ENCODE measurements at regions not wholly inside any gene's neighbourhood (a gene's known extent, or its start where the extent isn't known, plus 50 kb on each side); places are given as distances from the start of the nearest gene placed in this dataset.
A peak's percentile ranks its signal among the peaks of the same experiment; 100 is the strongest.

DNA sequence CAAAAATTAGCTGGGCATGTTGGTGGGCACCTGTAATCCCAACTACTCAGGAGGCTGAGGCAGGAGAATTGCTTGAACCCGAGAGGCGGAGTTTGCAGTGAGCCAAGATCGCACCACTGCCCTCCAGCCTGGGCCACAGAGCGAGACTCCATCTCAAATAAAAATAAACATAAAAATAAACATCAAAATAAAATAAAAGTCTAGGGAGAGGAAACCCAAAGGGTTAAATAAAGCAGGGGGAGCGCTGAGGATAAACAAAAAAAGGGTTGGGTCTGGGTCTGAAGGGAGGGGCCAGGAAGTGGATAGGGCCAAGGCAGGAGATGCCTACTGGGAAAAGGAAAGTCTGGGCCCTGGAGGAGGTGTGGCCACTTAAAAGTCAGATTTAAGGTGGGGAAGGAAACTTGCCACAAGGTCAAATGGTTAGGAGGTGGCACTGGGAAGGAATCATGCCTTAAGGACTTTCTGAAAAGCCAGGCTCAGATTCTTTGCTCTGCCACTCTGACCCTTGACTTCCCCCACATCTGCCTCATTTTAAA lies 150.0 kb downstream of the ADSS2 start:
- no peak for ATAC-seq
- TF ChIP-seq, protein P1, sequence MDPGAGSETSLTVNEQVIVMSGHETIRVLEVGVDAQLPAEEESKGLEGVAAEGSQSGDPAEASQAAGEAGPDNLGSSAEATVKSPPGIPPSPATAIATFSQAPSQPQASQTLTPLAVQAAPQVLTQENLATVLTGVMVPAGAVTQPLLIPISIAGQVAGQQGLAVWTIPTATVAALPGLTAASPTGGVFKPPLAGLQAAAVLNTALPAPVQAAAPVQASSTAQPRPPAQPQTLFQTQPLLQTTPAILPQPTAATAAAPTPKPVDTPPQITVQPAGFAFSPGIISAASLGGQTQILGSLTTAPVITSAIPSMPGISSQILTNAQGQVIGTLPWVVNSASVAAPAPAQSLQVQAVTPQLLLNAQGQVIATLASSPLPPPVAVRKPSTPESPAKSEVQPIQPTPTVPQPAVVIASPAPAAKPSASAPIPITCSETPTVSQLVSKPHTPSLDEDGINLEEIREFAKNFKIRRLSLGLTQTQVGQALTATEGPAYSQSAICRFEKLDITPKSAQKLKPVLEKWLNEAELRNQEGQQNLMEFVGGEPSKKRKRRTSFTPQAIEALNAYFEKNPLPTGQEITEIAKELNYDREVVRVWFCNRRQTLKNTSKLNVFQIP (CRISPR knock-in tag; IDR thresholded peaks at IDR 0.05; ENCODE audit: borderline replicate concordance, low read depth): no peak
- TF ChIP-seq RARB (CRISPR knock-in tag; IDR thresholded peaks at IDR 0.05) (no peak), ZNF8 (CRISPR knock-in tag; IDR thresholded peaks at IDR 0.05) (no peak), GLIS3 (CRISPR knock-in tag; IDR thresholded peaks at IDR 0.05) (no peak), CSDC2 (CRISPR knock-in tag; IDR thresholded peaks at IDR 0.05) (no peak), TOX (CRISPR knock-in tag; IDR thresholded peaks at IDR 0.05; ENCODE audit: borderline replicate concordance) (no peak), ZC3H10 (CRISPR knock-in tag; IDR thresholded peaks at IDR 0.05) (no peak), ISL1 (CRISPR knock-in tag; IDR thresholded peaks at IDR 0.05) (no peak), ZNF565 (CRISPR knock-in tag; conservative IDR thresholded peaks at IDR 0.05; ENCODE audit: low read depth) (no peak), SNAI2 (CRISPR knock-in tag; IDR thresholded peaks at IDR 0.05) (no peak), OSR1 (CRISPR knock-in tag; IDR thresholded peaks at IDR 0.05) (no peak), ZNF70 (CRISPR knock-in tag; IDR thresholded peaks at IDR 0.05) (no peak), BACH2 (CRISPR knock-in tag; IDR thresholded peaks at IDR 0.05; ENCODE audit: borderline replicate concordance) (no peak), ESRRG (CRISPR knock-in tag; IDR thresholded peaks at IDR 0.05) (no peak)
- TF ChIP-seq, protein P2, sequence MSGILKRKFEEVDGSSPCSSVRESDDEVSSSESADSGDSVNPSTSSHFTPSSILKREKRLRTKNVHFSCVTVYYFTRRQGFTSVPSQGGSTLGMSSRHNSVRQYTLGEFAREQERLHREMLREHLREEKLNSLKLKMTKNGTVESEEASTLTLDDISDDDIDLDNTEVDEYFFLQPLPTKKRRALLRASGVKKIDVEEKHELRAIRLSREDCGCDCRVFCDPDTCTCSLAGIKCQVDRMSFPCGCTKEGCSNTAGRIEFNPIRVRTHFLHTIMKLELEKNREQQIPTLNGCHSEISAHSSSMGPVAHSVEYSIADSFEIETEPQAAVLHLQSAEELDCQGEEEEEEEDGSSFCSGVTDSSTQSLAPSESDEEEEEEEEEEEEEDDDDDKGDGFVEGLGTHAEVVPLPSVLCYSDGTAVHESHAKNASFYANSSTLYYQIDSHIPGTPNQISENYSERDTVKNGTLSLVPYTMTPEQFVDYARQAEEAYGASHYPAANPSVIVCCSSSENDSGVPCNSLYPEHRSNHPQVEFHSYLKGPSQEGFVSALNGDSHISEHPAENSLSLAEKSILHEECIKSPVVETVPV (CRISPR knock-in tag; IDR thresholded peaks at IDR 0.05): no peak
- TF ChIP-seq, protein P3, sequence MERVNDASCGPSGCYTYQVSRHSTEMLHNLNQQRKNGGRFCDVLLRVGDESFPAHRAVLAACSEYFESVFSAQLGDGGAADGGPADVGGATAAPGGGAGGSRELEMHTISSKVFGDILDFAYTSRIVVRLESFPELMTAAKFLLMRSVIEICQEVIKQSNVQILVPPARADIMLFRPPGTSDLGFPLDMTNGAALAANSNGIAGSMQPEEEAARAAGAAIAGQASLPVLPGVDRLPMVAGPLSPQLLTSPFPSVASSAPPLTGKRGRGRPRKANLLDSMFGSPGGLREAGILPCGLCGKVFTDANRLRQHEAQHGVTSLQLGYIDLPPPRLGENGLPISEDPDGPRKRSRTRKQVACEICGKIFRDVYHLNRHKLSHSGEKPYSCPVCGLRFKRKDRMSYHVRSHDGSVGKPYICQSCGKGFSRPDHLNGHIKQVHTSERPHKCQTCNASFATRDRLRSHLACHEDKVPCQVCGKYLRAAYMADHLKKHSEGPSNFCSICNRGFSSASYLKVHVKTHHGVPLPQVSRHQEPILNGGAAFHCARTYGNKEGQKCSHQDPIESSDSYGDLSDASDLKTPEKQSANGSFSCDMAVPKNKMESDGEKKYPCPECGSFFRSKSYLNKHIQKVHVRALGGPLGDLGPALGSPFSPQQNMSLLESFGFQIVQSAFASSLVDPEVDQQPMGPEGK (CRISPR knock-in tag; IDR thresholded peaks at IDR 0.05; ENCODE audit: borderline replicate concordance): no peak

DNA sequence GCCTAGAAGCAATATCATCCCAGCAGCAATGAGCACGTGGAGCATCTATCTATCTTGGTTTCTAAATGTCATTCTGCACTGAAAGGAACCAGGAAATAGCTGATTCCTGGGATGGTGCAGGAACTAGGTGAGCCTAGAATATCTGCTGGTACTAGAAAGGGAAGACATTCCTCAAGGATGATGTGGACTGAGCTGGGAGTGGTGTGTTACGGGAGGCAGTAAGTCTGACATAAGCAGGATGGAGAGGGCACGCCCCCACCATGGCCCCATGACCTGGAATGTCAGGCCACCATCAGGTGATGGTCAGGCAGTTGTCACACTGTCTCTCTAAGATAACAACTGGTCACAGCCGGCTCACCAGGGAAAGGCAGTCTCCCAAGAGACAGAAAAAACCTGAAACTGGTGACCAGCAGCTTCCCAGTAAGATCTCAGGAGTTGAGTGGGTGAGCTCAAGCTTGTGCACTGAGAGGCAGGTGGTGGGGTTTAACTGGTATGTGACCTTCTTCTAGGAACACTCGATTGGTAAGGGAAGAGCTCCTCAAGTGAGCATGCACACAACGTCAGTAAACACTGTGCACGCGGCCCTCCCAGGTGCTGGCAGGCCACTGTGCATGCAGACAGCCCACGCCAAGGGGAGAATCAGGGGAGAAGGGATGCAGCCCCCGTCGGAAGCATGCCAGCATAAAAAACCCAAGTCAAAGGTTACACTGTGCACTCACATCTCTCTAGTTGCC lies 148.7 kb downstream of the ADSS2 start:
- TF ChIP-seq TCF4 (CRISPR knock-in tag; IDR thresholded peaks at IDR 0.05; ENCODE audit: borderline replicate concordance) (no peak), ZFP30 (CRISPR knock-in tag; IDR thresholded peaks at IDR 0.05) (no peak), GLIS3 (CRISPR knock-in tag; IDR thresholded peaks at IDR 0.05) (no peak), RARB (CRISPR knock-in tag; IDR thresholded peaks at IDR 0.05) (no peak), ESRRG (CRISPR knock-in tag; IDR thresholded peaks at IDR 0.05) (no peak)
- TF ChIP-seq, protein P1 (CRISPR knock-in tag; IDR thresholded peaks at IDR 0.05; ENCODE audit: borderline replicate concordance, low read depth): no peak
- ATAC-seq: peak; percentile 68

DNA sequence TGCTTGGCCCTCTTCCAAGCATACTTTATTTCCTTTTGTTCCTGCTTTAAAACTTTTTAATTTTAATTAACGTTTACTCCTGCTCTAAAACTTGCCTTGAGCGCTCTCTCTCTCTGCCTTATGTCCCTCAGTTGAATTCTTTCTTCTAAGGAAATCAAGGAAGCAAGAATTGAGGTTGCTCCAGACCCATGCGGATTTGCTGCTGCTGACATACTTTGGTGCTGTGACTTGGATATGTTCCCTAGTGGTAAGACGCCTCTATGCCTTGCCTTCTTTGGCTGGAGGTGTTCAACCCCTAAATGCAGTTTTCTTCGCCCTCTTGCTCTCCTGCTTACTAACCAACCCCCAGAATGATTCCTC lies 148.1 kb downstream of the ADSS2 start:
- ATAC-seq: no peak
- TF ChIP-seq ZNF8 (CRISPR knock-in tag; IDR thresholded peaks at IDR 0.05): no peak
- TF ChIP-seq ESRRG (CRISPR knock-in tag; IDR thresholded peaks at IDR 0.05): no peak
- TF ChIP-seq ZNF70 (CRISPR knock-in tag; IDR thresholded peaks at IDR 0.05): no peak
- TF ChIP-seq ISL1 (CRISPR knock-in tag; IDR thresholded peaks at IDR 0.05): no peak
- TF ChIP-seq ZFP3 (CRISPR knock-in tag; IDR thresholded peaks at IDR 0.05): no peak
- no peak for TF ChIP-seq TOX (CRISPR knock-in tag; IDR thresholded peaks at IDR 0.05; ENCODE audit: borderline replicate concordance)
- TF ChIP-seq, protein P1 (CRISPR knock-in tag; IDR thresholded peaks at IDR 0.05; ENCODE audit: borderline replicate concordance, low read depth): no peak
- no peak for TF ChIP-seq RARB (CRISPR knock-in tag; IDR thresholded peaks at IDR 0.05)
- no peak for TF ChIP-seq OSR1 (CRISPR knock-in tag; IDR thresholded peaks at IDR 0.05)
- TF ChIP-seq SNAI2 (CRISPR knock-in tag; IDR thresholded peaks at IDR 0.05): no peak
- no peak for TF ChIP-seq ZNF565 (CRISPR knock-in tag; conservative IDR thresholded peaks at IDR 0.05; ENCODE audit: low read depth)
- TF ChIP-seq, protein P2 (CRISPR knock-in tag; IDR thresholded peaks at IDR 0.05): no peak
- no peak for TF ChIP-seq CSDC2 (CRISPR knock-in tag; IDR thresholded peaks at IDR 0.05)
- TF ChIP-seq ZC3H10 (CRISPR knock-in tag; IDR thresholded peaks at IDR 0.05): no peak
- TF ChIP-seq PPARA (CRISPR knock-in tag; IDR thresholded peaks at IDR 0.05; ENCODE audit: borderline replicate concordance): no peak
- TF ChIP-seq GLIS3 (CRISPR knock-in tag; IDR thresholded peaks at IDR 0.05): no peak
- TF ChIP-seq, protein P4, sequence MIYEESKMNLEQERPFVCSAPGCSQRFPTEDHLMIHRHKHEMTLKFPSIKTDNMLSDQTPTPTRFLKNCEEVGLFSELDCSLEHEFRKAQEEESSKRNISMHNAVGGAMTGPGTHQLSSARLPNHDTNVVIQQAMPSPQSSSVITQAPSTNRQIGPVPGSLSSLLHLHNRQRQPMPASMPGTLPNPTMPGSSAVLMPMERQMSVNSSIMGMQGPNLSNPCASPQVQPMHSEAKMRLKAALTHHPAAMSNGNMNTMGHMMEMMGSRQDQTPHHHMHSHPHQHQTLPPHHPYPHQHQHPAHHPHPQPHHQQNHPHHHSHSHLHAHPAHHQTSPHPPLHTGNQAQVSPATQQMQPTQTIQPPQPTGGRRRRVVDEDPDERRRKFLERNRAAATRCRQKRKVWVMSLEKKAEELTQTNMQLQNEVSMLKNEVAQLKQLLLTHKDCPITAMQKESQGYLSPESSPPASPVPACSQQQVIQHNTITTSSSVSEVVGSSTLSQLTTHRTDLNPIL (CRISPR knock-in tag; IDR thresholded peaks at IDR 0.05; ENCODE audit: low read depth): no peak

Data from SK-N-SH treated with all-trans-retinoic acid at 6 μM for 48 hours (cell line).